RWPE1 (cell line): ENCODE measurements at regions not wholly inside any gene's neighbourhood (a gene's known extent, or its start where the extent isn't known, plus 50 kb on each side); places are given as distances from the start of the nearest gene placed in this dataset.

ENCODE experiments used
- CTCF ChIA-PET: fragments of 350-600 bp; sonication (Branson Sonifier 250); formaldehyde crosslinking; extraction: SDS; loops from one replicate; lab custom pipeline; 2021; lab: Yijun Ruan, JAX
- POLR2A ChIA-PET: fragments of 400-600 bp; formaldehyde crosslinking; extraction: SDS; loops from one replicate; lab custom pipeline; 2020; ENCODE audit warnings: antibody characterized with exemption; ENCODE audit not compliant: low non-redundant PET; lab: Yijun Ruan, JAX
- DNase-seq: peaks from one replicate; pipeline ENCODE4 v3.0.0; 2012; ENCODE audit warnings: low spot score
- H3K27ac ChIP-seq: fragments of 450-650 bp; 2 replicates; pipeline ENCODE4 v1.5.1; 2017
- CTCF ChIP-seq: fragments of 450-650 bp; conservative IDR thresholded peaks from 2 replicates; pipeline ENCODE4 v1.5.1; 2017; ENCODE audit warnings: low read depth, mild to moderate bottlenecking

DNA sequence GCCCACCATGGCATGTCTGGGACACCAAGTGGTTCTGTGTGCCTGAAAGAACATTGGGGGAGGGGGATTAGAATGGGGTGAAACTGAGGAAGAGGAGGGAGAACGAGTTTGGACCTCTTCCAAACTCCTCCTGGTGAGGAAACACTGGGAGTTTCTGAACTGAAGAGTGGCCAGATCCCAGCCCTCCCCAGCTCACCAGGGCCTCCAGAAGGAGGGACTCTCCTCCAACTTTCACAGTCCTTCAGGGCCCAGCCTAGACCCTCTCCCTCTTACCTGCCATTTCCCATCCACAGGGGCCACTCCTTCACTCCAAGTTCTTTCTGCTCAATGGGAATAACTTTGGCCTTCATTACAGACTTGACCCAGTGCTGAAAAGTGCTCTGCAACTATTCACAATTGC, 132.0 kb upstream of the FOXK1 start:
- no peak for TF ChIP-seq CTCF
- CTCF ChIA-PET, result no interaction called here
- no peak for DNase-seq
- H3K27ac ChIP-seq, result no peak overlapping the region
- POLR2A ChIA-PET, result no interaction called here

GRCh38 chr7:4552985-4553384, 129.1 kb upstream of the FOXK1 start:
- no peak for DNase-seq
- CTCF ChIA-PET, result interaction anchor here (0.7 kb wide), 1 partner anchor 1647 kb away, joined by 3 read pairs; no protein-coding TSS in a partner anchor
- POLR2A ChIA-PET, result no interaction called here
- H3K27ac ChIP-seq, result no peak overlapping the region
- TF ChIP-seq CTCF, result no peak

- ChIA-PET CTCF (interaction anchor here (0.6 kb wide), 1 partner anchor 303 kb away, joined by 4 read pairs; no protein-coding TSS in a partner anchor), POLR2A (no interaction called here)
- TF ChIP-seq CTCF, result no peak
- H3K27ac ChIP-seq, result no peak overlapping the region
- DNase-seq, result no peak
Measured at GRCh38 chr7:4556868-4557793, 125.0 kb upstream of the FOXK1 start.

GRCh38 chr7:4561795-4562194, 120.3 kb upstream of the FOXK1 start:
- no peak overlapping the region for H3K27ac ChIP-seq
- no peak for DNase-seq
- ChIA-PET POLR2A (no interaction called here), CTCF (interaction anchor here (0.6 to 1.2 kb wide), 2 partner anchors 70 to 997 kb away, joined by 3 to 4 read pairs; no protein-coding TSS in a partner anchor)
- no peak for TF ChIP-seq CTCF

- no peak for TF ChIP-seq CTCF
- POLR2A ChIA-PET, result no interaction called here
- no peak overlapping the region for H3K27ac ChIP-seq
- CTCF ChIA-PET, result no interaction called here
- no peak for DNase-seq
Measured at GRCh38 chr7:4566714-4567113, 115.4 kb upstream of the FOXK1 start.

GRCh38 chr7:4574851-4575250, 107.2 kb upstream of the FOXK1 start:
- H3K27ac ChIP-seq, result no peak overlapping the region
- no peak for TF ChIP-seq CTCF
- POLR2A ChIA-PET, result no interaction called here
- no peak for DNase-seq
- CTCF ChIA-PET, result no interaction called here
